ENCODE measurements at regions not wholly inside any gene's neighbourhood (a gene's known extent, or its start where the extent isn't known, plus 50 kb on each side); places are given as distances from the start of the nearest gene placed in this dataset.

GRCh38 chr3:181660337-181660736 lies 51.4 kb upstream of the SOX2 start:
- Histone ChIP-seq H3K9ac (ENCODE audit: low read length in 5 of 5) (no peak overlapping the region), H3K9me3 (ENCODE audit: control insufficient read depth in 5 of 5, low read length in 5 of 5) (no peaks in the 10 kb centered on the region), H3K27ac (ENCODE audit: low read depth, low read length) (no peak overlapping the region)

DNA sequence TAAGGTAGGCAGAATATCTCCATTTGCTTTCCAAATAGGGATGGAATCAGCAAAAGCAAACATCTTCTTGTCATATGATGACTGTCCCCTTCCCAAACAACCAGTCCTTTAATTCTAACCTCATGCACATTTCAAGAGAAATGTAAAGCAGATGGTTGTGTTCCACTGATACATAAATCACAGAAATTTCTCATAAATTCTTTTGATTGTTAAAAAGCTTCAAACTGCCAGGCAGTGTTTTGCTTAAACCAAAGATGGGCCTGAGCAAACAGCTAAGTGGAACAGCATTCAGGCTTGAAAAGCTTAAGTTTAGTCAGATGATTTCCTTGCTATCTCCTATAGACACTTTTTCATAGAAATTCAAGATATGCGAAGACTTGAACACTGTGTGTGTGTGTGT lies 74.3 kb upstream of the SOX2 start:
- Histone ChIP-seq H3K4me3 (ENCODE audit: low read depth in 1 of 5, low read length in 5 of 5) (no peak overlapping the region), H3K9ac (ENCODE audit: low read length in 5 of 5) (no peak overlapping the region), H3K27ac (ENCODE audit: low read depth, low read length) (no peak overlapping the region), H3K36me3 (ENCODE audit: control insufficient read depth in 5 of 5, insufficient read depth in 5 of 5, low read length in 5 of 5) (no peaks in the 10 kb centered on the region), H3K27me3 (ENCODE audit: control insufficient read depth in 5 of 5, insufficient read depth in 4 of 5, low read length in 5 of 5) (no peaks in the 10 kb centered on the region), H3K9me3 (ENCODE audit: control insufficient read depth in 5 of 5, low read length in 5 of 5) (no peaks in the 10 kb centered on the region), H3K4me1 (ENCODE audit: control insufficient read depth in 5 of 5, insufficient read depth in 5 of 5, low read length in 5 of 5) (no peaks in the 10 kb centered on the region)

More at GRCh38 chr3:181660337-181660736, 51.4 kb upstream of the SOX2 start:
- no peaks in the 10 kb centered on the region for H3K4me1 ChIP-seq (ENCODE audit: control insufficient read depth in 5 of 5, insufficient read depth in 5 of 5, low read length in 5 of 5)
- H3K36me3 ChIP-seq (ENCODE audit: control insufficient read depth in 5 of 5, insufficient read depth in 5 of 5, low read length in 5 of 5), result no peaks in the 10 kb centered on the region
- H3K4me3 ChIP-seq (ENCODE audit: low read depth in 1 of 5, low read length in 5 of 5), result no peak overlapping the region
- H3K27me3 ChIP-seq (ENCODE audit: control insufficient read depth in 5 of 5, insufficient read depth in 4 of 5, low read length in 5 of 5), result no peaks in the 10 kb centered on the region

- Histone ChIP-seq H3K27ac (ENCODE audit: low read depth, low read length) (no peak overlapping the region), H3K9ac (ENCODE audit: low read length in 5 of 5) (no peak overlapping the region), H3K4me1 (ENCODE audit: control insufficient read depth in 5 of 5, insufficient read depth in 5 of 5, low read length in 5 of 5) (no peaks in the 10 kb centered on the region), H3K36me3 (ENCODE audit: control insufficient read depth in 5 of 5, insufficient read depth in 5 of 5, low read length in 5 of 5) (no peaks in the 10 kb centered on the region), H3K9me3 (ENCODE audit: control insufficient read depth in 5 of 5, low read length in 5 of 5) (no peaks in the 10 kb centered on the region), H3K4me3 (ENCODE audit: low read depth in 1 of 5, low read length in 5 of 5) (no peak overlapping the region), H3K27me3 (ENCODE audit: control insufficient read depth in 5 of 5, insufficient read depth in 4 of 5, low read length in 5 of 5) (no peaks in the 10 kb centered on the region)
Observed at GRCh38 chr3:181637056-181637455, 74.7 kb upstream of the SOX2 start.

- no peak overlapping the region for H3K27ac ChIP-seq (ENCODE audit: low read depth, low read length)
- no peaks in the 10 kb centered on the region for H3K9me3 ChIP-seq (ENCODE audit: control insufficient read depth in 5 of 5, low read length in 5 of 5)
- no peak overlapping the region for H3K4me3 ChIP-seq (ENCODE audit: low read depth in 1 of 5, low read length in 5 of 5)
- no peaks in the 10 kb centered on the region for H3K4me1 ChIP-seq (ENCODE audit: control insufficient read depth in 5 of 5, insufficient read depth in 5 of 5, low read length in 5 of 5)
- H3K36me3 ChIP-seq (ENCODE audit: control insufficient read depth in 5 of 5, insufficient read depth in 5 of 5, low read length in 5 of 5), result no peaks in the 10 kb centered on the region
- H3K27me3 ChIP-seq (ENCODE audit: control insufficient read depth in 5 of 5, insufficient read depth in 4 of 5, low read length in 5 of 5), result no peaks in the 10 kb centered on the region
- H3K9ac ChIP-seq (ENCODE audit: low read length in 5 of 5), result no peak overlapping the region
Observed at GRCh38 chr3:181635141-181635540, 76.6 kb upstream of the SOX2 start.

GRCh38 chr3:181633556-181633955 lies 78.2 kb upstream of the SOX2 start:
- no peaks in the 10 kb centered on the region for H3K36me3 ChIP-seq (ENCODE audit: control insufficient read depth in 5 of 5, insufficient read depth in 5 of 5, low read length in 5 of 5)
- H3K9ac ChIP-seq (ENCODE audit: low read length in 5 of 5), result no peak overlapping the region
- no peak overlapping the region for H3K4me3 ChIP-seq (ENCODE audit: low read depth in 1 of 5, low read length in 5 of 5)
- no peaks in the 10 kb centered on the region for H3K4me1 ChIP-seq (ENCODE audit: control insufficient read depth in 5 of 5, insufficient read depth in 5 of 5, low read length in 5 of 5)
- H3K27ac ChIP-seq (ENCODE audit: low read depth, low read length), result no peak overlapping the region
- H3K9me3 ChIP-seq (ENCODE audit: control insufficient read depth in 5 of 5, low read length in 5 of 5), result no peaks in the 10 kb centered on the region
- no peaks in the 10 kb centered on the region for H3K27me3 ChIP-seq (ENCODE audit: control insufficient read depth in 5 of 5, insufficient read depth in 4 of 5, low read length in 5 of 5)

- H3K27ac ChIP-seq (ENCODE audit: low read depth, low read length), result no peak overlapping the region
- no peak overlapping the region for H3K4me3 ChIP-seq (ENCODE audit: low read depth in 1 of 5, low read length in 5 of 5)
- no peaks in the 10 kb centered on the region for H3K4me1 ChIP-seq (ENCODE audit: control insufficient read depth in 5 of 5, insufficient read depth in 5 of 5, low read length in 5 of 5)
- no peak overlapping the region for H3K9ac ChIP-seq (ENCODE audit: low read length in 5 of 5)
- no peaks in the 10 kb centered on the region for H3K9me3 ChIP-seq (ENCODE audit: control insufficient read depth in 5 of 5, low read length in 5 of 5)
- H3K36me3 ChIP-seq (ENCODE audit: control insufficient read depth in 5 of 5, insufficient read depth in 5 of 5, low read length in 5 of 5), result no peaks in the 10 kb centered on the region
- no peaks in the 10 kb centered on the region for H3K27me3 ChIP-seq (ENCODE audit: control insufficient read depth in 5 of 5, insufficient read depth in 4 of 5, low read length in 5 of 5)
Observed at GRCh38 chr3:181631901-181632300, 79.8 kb upstream of the SOX2 start.

GRCh38 chr3:181630853-181631252 lies 80.9 kb upstream of the SOX2 start:
- Histone ChIP-seq H3K4me1 (ENCODE audit: control insufficient read depth in 5 of 5, insufficient read depth in 5 of 5, low read length in 5 of 5) (no peaks in the 10 kb centered on the region), H3K4me3 (ENCODE audit: low read depth in 1 of 5, low read length in 5 of 5) (no peak overlapping the region), H3K9me3 (ENCODE audit: control insufficient read depth in 5 of 5, low read length in 5 of 5) (no peaks in the 10 kb centered on the region), H3K9ac (ENCODE audit: low read length in 5 of 5) (no peak overlapping the region), H3K27me3 (ENCODE audit: control insufficient read depth in 5 of 5, insufficient read depth in 4 of 5, low read length in 5 of 5) (no peaks in the 10 kb centered on the region), H3K36me3 (ENCODE audit: control insufficient read depth in 5 of 5, insufficient read depth in 5 of 5, low read length in 5 of 5) (no peaks in the 10 kb centered on the region), H3K27ac (ENCODE audit: low read depth, low read length) (no peak overlapping the region)

DNA sequence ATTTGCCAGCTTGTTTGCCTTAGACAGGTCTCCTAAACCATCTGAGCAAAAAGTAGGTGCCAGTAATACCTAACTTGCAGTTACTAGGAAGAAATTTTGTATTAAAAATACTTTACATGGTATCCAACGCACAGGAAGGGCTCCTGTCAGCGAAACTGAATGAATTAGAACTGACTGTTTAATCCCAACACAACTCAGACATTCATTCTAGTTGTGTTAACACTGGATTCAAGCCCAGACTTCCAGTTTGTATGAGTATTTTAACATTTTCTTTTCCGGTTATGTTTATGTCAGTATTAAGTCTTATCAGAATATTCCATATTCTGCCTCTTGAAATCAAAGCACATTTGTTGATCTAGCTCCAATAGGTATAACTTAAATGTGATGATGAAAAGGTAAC lies 82.0 kb upstream of the SOX2 start:
- Histone ChIP-seq H3K4me3 (ENCODE audit: low read depth in 1 of 5, low read length in 5 of 5) (no peak overlapping the region), H3K4me1 (ENCODE audit: control insufficient read depth in 5 of 5, insufficient read depth in 5 of 5, low read length in 5 of 5) (no peaks in the 10 kb centered on the region), H3K9ac (ENCODE audit: low read length in 5 of 5) (no peak overlapping the region), H3K27ac (ENCODE audit: low read depth, low read length) (no peak overlapping the region), H3K36me3 (ENCODE audit: control insufficient read depth in 5 of 5, insufficient read depth in 5 of 5, low read length in 5 of 5) (no peaks in the 10 kb centered on the region), H3K27me3 (ENCODE audit: control insufficient read depth in 5 of 5, insufficient read depth in 4 of 5, low read length in 5 of 5) (no peaks in the 10 kb centered on the region), H3K9me3 (ENCODE audit: control insufficient read depth in 5 of 5, low read length in 5 of 5) (no peaks in the 10 kb centered on the region)

- H3K4me3 ChIP-seq (ENCODE audit: low read depth in 1 of 5, low read length in 5 of 5), result no peak overlapping the region
- no peak overlapping the region for H3K27ac ChIP-seq (ENCODE audit: low read depth, low read length)
Observed at GRCh38 chr3:181629029-181629428, 82.7 kb upstream of the SOX2 start.

DNA sequence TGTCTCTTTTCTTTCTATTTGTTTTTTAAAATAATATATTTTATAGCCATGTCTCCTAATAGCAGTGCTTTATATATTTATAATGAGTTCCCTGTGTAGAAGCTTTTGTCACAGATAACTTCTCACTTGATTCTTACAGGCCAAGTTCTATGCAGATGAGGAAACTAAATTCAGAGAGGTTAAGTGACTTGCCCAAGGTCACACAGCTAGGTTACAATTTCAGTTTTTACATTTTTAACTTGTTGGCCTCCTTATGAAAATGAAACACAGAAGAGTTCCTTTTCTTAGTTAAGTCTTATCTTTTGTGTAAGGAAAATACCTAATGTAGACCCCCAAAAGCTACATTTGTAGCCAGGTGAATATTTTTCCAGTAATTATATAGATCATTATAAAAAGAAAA lies 83.3 kb upstream of the SOX2 start:
- H3K9ac ChIP-seq (ENCODE audit: low read length in 5 of 5), result no peak overlapping the region
- H3K4me1 ChIP-seq (ENCODE audit: control insufficient read depth in 5 of 5, insufficient read depth in 5 of 5, low read length in 5 of 5), result no peaks in the 10 kb centered on the region
- no peak overlapping the region for H3K27ac ChIP-seq (ENCODE audit: low read depth, low read length)
- H3K4me3 ChIP-seq (ENCODE audit: low read depth in 1 of 5, low read length in 5 of 5), result no peak overlapping the region
- no peaks in the 10 kb centered on the region for H3K9me3 ChIP-seq (ENCODE audit: control insufficient read depth in 5 of 5, low read length in 5 of 5)
- H3K36me3 ChIP-seq (ENCODE audit: control insufficient read depth in 5 of 5, insufficient read depth in 5 of 5, low read length in 5 of 5), result no peaks in the 10 kb centered on the region
- no peaks in the 10 kb centered on the region for H3K27me3 ChIP-seq (ENCODE audit: control insufficient read depth in 5 of 5, insufficient read depth in 4 of 5, low read length in 5 of 5)

More at GRCh38 chr3:181629029-181629428, 82.7 kb upstream of the SOX2 start:
- no peaks in the 10 kb centered on the region for H3K4me1 ChIP-seq (ENCODE audit: control insufficient read depth in 5 of 5, insufficient read depth in 5 of 5, low read length in 5 of 5)
- H3K9ac ChIP-seq (ENCODE audit: low read length in 5 of 5), result no peak overlapping the region
- no peaks in the 10 kb centered on the region for H3K36me3 ChIP-seq (ENCODE audit: control insufficient read depth in 5 of 5, insufficient read depth in 5 of 5, low read length in 5 of 5)
- H3K9me3 ChIP-seq (ENCODE audit: control insufficient read depth in 5 of 5, low read length in 5 of 5), result no peaks in the 10 kb centered on the region
- no peaks in the 10 kb centered on the region for H3K27me3 ChIP-seq (ENCODE audit: control insufficient read depth in 5 of 5, insufficient read depth in 4 of 5, low read length in 5 of 5)

DNA sequence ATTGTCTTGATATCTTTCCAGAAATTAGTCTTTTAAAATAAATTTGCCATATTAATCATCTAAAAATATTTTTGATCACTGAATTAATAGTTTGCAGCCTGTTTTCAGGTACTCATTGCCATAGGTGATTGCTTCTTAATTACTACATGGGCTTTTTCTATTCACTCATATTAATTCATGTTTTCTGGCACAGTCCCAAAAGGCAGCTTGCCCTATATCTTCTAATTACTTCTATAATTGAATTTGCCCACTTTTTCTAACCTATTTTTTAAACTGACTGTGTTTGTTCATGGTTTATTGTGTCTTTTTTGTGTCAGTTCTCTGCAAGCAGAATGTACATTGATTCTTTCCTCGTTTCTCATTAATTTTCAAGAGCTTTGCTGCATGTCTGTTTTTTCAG lies 85.7 kb upstream of the SOX2 start:
- Histone ChIP-seq H3K9ac (ENCODE audit: low read length in 5 of 5) (no peak overlapping the region), H3K36me3 (ENCODE audit: control insufficient read depth in 5 of 5, insufficient read depth in 5 of 5, low read length in 5 of 5) (no peaks in the 10 kb centered on the region)

More for the DNA sequence above, 85.7 kb upstream of the SOX2 start:
- no peaks in the 10 kb centered on the region for H3K27me3 ChIP-seq (ENCODE audit: control insufficient read depth in 5 of 5, insufficient read depth in 4 of 5, low read length in 5 of 5)
- H3K4me3 ChIP-seq (ENCODE audit: low read depth in 1 of 5, low read length in 5 of 5), result no peak overlapping the region
- H3K9me3 ChIP-seq (ENCODE audit: control insufficient read depth in 5 of 5, low read length in 5 of 5), result no peaks in the 10 kb centered on the region
- H3K27ac ChIP-seq (ENCODE audit: low read depth, low read length), result no peak overlapping the region
- no peaks in the 10 kb centered on the region for H3K4me1 ChIP-seq (ENCODE audit: control insufficient read depth in 5 of 5, insufficient read depth in 5 of 5, low read length in 5 of 5)
